Epithelial cell of esophagus (primary cell): ENCODE measurements at regions not wholly inside any gene's neighbourhood (a gene's known extent, or its start where the extent isn't known, plus 50 kb on each side); places are given as distances from the start of the nearest gene placed in this dataset.

Experiments used
- DNase-seq: peaks from one replicate; pipeline ENCODE4 v3.0.0; 2010; ENCODE audit warnings: low read depth
- H3K4me3 ChIP-seq: 2 replicates; pipeline ENCODE4 v1.5.1; 2011; ENCODE audit warnings: mild to moderate bottlenecking, low read length, control low read depth
- CTCF ChIP-seq: IDR thresholded peaks from 2 replicates; pipeline ENCODE4 v1.5.1; 2011; ENCODE audit warnings: low read depth, mild to moderate bottlenecking, low read length, control low read depth, inconsistent platforms; ENCODE audit not compliant: insufficient read depth; ENCODE audit errors: missing control alignments

- no peak for TF ChIP-seq CTCF
- no peak for DNase-seq
- H3K4me3 ChIP-seq, result no peak overlapping the region
These were observed 1093.1 kb upstream of the LRRN3 start for GRCh38 chr7:109997837-109998236.

- TF ChIP-seq CTCF, result no peak
- no peak for DNase-seq
- H3K4me3 ChIP-seq, result no peak overlapping the region
These were observed 1089.5 kb upstream of the LRRN3 start for GRCh38 chr7:110001254-110001938.

GRCh38 chr7:110003827-110004226 is 1087.1 kb upstream of the LRRN3 start:
- DNase-seq, result peak; percentile 26
- TF ChIP-seq CTCF, result peak; percentile 32
- H3K4me3 ChIP-seq, result no peak overlapping the region

- H3K4me3 ChIP-seq, result no peak overlapping the region
- no peak for TF ChIP-seq CTCF
- peak; percentile 75 for DNase-seq
These were observed 1083.4 kb upstream of the LRRN3 start for GRCh38 chr7:110007320-110008063.

GRCh38 chr7:110010359-110010758 is 1080.6 kb upstream of the LRRN3 start:
- H3K4me3 ChIP-seq, result no peak overlapping the region
- no peak for TF ChIP-seq CTCF
- peak; percentile 18 for DNase-seq

GRCh38 chr7:110017405-110017804 is 1073.5 kb upstream of the LRRN3 start:
- DNase-seq, result no peak
- no peak for TF ChIP-seq CTCF
- no peak overlapping the region for H3K4me3 ChIP-seq
